NCI-H524 treated with DMSO at 0.1 percent for 48 hours (cell line): ENCODE measurements at regions not wholly inside any gene's neighbourhood (a gene's known extent, or its start where the extent isn't known, plus 50 kb on each side); places are given as distances from the start of the nearest gene placed in this dataset.

ENCODE experiments used
- DNase-seq: peaks from one replicate; lab custom pipeline; 2025; lab: John Stamatoyannopoulos, UW

DNA sequence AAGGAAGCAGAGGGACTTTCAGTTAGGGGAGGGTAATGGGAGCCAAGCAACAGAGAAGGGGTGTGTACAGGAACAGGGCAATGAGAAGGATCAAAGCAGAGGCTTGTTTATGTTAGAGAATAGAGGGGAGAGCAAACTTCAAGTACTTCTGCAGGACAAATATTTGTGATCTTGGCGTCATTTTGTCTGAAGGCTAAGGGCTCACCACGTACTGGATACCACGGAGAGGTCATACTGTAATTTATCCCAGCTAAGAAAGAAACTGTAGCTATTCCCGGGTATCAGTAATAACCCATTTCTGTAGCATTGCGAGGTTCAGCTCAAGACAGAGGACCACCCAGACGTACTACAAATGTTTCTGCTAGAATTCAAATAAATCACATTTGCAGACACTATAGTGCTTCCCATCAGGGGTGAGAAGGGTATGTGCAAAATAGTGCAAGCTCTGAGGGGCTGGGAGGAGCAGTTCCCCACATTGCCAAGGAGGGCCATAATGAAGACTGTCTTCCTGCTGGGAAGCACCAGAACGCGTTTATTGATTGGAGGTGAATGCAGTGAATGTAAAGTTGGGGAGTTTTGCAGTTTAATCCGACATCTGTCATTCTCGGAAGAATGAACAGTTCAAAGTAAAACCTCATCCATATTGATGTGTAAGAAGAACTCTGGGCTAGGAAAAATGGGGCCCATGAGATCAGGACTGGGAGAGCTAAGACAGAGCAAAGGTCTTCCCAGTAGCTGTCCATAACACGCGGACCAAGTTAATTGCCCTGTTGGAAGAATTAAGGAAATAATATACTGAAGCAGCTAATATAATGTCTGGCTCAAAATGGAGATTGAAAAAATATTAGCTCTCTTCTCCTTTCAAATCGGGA is 136.9 kb downstream of the RWDD3 start:
- no peak for DNase-seq

DNA sequence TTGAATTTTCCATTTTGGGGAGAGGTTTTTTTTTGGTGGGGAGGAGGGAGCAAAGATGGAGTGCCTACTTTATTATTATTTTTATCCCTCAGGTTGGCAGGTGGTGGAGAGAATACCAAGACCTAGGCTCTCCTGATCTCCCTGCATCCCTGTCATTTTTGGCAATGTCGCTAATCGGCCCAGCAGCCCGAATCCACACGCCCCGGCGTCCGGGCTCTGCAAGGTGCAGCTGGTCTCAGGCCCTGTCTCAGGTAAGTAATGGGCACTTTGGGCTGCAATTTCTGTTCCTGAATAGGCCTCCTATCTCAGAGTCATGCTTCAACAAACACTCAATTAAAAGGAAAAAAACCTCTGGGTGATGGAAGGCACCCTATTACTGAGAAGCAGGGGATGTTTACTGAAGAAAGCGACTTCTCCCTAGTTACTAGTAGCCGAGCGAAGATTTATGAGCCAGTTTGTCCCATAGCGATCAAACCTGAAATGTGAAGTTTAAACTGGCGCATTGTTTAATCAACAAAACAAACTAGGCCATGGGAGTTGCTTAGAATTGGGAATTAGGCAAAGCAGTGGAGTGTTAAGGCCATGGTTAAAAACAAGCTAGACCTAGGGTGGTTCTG is 137.8 kb downstream of the RWDD3 start:
- DNase-seq: no peak

GRCh38 chr1:95375174-95375573 is 141.2 kb downstream of the RWDD3 start:
- no peak for DNase-seq

- DNase-seq: no peak
These were observed 146.9 kb downstream of the RWDD3 start for GRCh38 chr1:95380909-95381308.

DNA sequence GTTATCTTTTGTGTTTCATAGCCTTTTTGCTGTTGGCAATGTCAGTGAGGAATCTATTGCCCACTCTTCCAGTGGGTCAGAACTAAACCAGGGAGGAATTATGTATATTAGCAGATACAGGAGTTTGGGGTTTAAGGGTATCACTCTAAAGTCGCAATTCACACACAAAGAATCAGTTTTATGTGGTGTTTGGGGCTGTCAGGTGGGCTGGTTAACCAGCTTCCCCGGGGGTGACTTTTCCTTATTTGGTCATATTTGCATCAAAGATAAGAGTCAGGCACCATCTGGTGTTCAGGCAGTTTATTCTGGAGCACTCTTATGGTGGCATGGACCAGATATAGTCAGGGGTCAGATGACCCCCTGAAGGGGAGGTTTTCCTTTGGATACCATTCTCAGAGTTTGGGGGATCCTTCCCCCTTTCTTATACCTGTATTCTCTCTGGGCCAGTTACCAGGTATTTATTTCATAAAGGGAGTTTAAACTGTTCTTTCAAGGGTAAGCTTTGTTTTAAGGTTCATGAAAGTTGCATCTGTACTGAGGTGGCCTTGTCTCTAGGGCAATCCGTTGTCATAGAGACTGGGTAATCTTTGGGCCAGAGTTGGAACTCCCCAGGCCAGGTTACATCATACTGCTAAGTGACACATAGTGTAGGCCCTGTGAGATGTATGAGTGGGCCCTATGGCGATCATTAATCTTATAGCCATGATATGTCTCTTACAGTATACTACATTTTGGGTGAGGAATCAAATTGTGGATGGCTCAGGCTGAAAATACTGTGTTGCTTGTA is 148.2 kb downstream of the RWDD3 start:
- peak; percentile 40 for DNase-seq

DNA sequence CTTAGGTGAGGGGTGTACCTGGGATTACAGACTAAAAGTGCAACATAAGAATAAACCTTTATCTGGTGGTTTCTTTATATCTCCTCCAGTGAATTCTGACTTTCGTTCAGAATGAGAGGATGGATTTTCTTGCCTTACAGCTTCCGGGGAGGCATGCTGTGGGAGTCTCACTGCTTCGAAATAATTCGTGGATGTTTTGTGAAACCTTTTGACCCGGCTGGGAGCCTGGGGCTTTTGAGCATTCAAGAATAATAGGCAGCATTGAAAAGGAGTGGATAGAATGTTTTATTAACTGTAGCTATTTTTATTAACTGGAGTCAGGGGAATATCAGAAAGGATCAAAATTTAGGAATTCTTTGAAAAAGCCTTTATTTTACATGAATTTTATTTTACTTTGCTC is 149.1 kb downstream of the RWDD3 start:
- no peak for DNase-seq

GRCh38 chr1:95384567-95384966 is 150.6 kb downstream of the RWDD3 start:
- no peak for DNase-seq

DNA sequence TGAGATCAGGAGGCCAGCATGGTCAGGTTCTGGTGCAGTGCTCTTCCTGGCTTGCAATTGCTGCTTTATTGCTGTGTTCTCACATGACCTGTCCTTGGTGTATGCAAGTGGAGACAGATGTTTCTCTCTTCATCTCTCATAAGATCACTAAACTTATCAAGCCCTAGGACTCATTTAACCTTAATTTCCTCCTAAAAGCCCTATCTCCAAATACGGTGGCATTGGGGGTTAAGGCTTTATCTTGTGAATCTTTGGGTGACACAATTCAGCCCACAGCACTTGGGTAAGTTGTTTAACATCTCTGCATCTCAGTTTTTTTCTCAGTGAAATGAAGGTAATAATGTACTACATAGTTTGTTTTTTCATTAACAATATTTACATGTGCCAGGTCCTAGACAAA is 152.4 kb downstream of the RWDD3 start:
- DNase-seq: no peak

- no peak for DNase-seq
These were observed 152.9 kb downstream of the RWDD3 start for GRCh38 chr1:95386915-95387314.

- peak; percentile 80 for DNase-seq
These were observed 154.0 kb downstream of the RWDD3 start for GRCh38 chr1:95388031-95388430.

DNA sequence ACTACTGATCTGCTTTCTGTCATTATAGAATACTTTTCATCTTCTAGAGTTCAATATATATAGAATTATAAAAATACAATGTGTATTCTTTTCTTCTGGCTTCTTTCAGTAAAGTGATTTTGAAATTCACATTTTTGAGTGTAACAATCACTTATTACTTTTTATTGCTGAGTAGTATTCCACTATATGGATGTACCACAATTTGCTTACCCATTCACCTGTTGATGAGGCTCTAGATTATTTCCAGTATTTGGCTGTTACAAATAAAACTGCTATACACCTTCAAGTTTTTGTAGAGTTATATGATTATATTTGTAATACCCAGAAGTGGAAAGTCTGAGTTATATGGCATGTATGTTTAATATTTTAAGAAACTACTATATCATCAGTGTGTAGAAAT is 159.4 kb downstream of the RWDD3 start:
- DNase-seq: no peak

DNA sequence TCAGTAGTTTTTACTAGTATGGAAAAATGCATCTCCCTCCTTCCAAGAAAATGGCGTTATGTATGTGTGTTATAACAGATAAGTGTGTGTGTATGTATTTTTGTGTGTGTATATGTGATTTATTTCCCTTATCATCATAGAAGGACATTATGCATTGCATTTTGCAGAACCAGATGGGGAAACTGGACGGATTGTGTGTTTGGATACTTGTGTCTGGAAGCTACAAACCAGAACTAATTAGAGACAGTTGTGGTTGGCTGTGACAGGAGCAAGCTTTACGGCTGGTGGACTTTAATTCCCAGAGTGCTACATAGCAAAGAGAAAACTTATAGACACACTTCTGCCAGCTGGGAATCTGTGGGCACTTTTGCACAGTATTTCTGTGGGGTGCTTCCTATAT is 162.5 kb downstream of the RWDD3 start:
- no peak for DNase-seq

DNA sequence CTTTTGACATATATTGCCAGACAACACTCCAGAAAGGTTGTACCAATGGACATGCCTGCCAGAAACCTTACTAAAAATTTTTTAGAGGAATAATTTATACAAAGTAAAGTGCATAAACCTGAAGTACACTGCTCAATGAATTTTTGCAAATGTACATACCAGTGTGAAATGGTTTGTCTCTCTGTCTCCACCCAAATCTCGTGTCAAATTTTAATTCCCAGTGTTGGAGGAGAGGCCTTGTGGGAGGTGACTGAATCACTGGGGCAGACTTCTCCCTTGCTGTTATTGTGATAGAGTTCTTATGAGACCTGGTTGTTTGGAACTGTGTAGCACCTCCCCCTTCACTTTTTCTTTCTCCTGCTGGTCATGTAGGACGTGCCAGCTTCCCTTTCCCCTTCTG is 168.8 kb downstream of the RWDD3 start:
- no peak for DNase-seq

- DNase-seq: no peak
These were observed 172.3 kb downstream of the RWDD3 start for GRCh38 chr1:95406279-95406678.

GRCh38 chr1:95407131-95407885 is 173.3 kb downstream of the RWDD3 start:
- peak; percentile 39 for DNase-seq

DNA sequence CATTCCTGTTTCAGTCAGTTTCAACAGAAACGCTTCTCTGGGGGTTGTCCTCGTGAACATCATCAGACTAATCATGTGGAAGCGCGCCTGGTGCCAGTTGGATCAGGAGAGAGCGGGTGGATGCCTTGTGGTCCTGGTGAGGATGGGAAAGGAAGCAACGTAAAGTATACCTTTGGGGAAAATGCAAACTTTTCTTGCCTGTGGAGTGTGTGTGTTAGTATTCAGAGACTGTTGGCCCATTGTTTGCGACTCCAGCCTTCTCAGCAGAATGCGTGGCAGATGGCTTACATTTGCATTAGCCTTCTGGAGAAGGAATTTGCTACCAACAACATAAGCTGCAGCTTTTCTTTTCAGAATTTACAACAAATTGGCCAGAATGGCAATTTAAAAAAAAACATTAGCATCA is 173.9 kb downstream of the RWDD3 start:
- peak; percentile 62 for DNase-seq

GRCh38 chr1:95408507-95409136 is 174.6 kb downstream of the RWDD3 start:
- peak; percentile 69 for DNase-seq

DNA sequence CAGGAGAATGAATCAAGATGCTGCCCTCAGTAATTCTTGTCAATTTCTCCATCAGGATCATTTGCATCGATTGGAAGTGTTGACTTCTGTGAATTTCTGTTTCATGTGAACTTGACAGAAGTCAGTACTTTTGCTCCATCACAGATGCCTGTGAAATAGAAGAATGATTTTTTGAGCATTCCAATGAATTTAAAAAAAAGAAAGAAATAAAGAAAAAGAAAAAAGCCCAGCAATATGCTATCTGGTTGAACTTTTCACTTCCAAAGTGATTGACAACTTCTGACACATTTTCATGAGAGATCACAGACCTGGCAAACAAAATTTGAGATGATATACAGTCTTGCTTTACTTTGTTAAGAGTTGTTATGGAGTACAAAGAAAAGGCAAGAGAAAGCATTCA is 175.3 kb downstream of the RWDD3 start:
- no peak for DNase-seq

GRCh38 chr1:95409901-95410300 is 175.9 kb downstream of the RWDD3 start:
- no peak for DNase-seq

DNA sequence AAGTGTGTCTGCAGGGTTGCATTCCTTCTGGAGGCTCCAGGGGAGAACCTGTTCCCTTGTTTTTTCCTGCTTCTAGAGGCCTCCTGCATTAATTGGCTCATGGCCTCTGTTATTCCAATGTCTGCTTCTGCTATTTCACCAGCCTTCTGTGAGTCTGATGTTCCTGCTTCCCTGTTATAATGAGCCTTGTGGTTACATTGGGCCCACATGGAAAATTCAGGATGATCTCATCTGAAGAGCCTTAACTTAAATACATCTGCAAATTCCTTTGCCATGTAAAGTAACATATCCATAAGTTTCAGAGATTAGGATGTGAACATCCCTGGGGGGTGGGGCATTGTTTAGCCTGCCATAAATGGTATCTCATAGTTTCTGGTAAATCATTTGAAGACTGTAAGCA is 181.1 kb downstream of the RWDD3 start:
- no peak for DNase-seq

- DNase-seq: no peak
These were observed 192.8 kb downstream of the RWDD3 start for GRCh38 chr1:95426772-95427171.

GRCh38 chr1:95427525-95427924 is 193.5 kb downstream of the RWDD3 start:
- DNase-seq: no peak
